Osteocyte (in vitro differentiated cells): ENCODE measurements at regions not wholly inside any gene's neighbourhood (a gene's known extent, or its start where the extent isn't known, plus 50 kb on each side); places are given as distances from the start of the nearest gene placed in this dataset.

Experiments
- DNase-seq: peaks from one replicate; pipeline ENCODE4 v3.0.0; 2021; ENCODE audit warnings: mixed read lengths; ENCODE audit not compliant: unreplicated experiment; ENCODE audit errors: extremely low spot score
- H3K27ac Mint-ChIP-seq: one replicate; pipeline ENCODE4 v1.8.0; 2021; ENCODE audit warnings: mild to moderate bottlenecking, mixed read lengths; ENCODE audit not compliant: unreplicated experiment
- H3K27me3 Mint-ChIP-seq: one replicate; pipeline ENCODE4 v1.8.0; 2021; ENCODE audit warnings: mixed read lengths; ENCODE audit not compliant: unreplicated experiment
- H3K36me3 Mint-ChIP-seq: one replicate; pipeline ENCODE4 v1.8.0; 2021; ENCODE audit warnings: mixed read lengths; ENCODE audit not compliant: unreplicated experiment
- H3K4me1 Mint-ChIP-seq: one replicate; pipeline ENCODE4 v1.8.0; 2021; ENCODE audit warnings: mixed read lengths; ENCODE audit not compliant: unreplicated experiment
- H3K4me3 Mint-ChIP-seq: one replicate; pipeline ENCODE4 v1.8.0; 2021; ENCODE audit warnings: mild to moderate bottlenecking, moderate library complexity, mixed read lengths; ENCODE audit not compliant: unreplicated experiment
- H3K9me3 Mint-ChIP-seq: one replicate; pipeline ENCODE4 v1.8.0; 2021; ENCODE audit warnings: mixed read lengths; ENCODE audit not compliant: unreplicated experiment
- CTCF ChIP-seq: fragments of 200-600 bp; sonication (generic); IDR thresholded peaks from 2 replicates; pipeline ENCODE4 v1.5.0; 2021; ENCODE audit warnings: antibody characterized with exemption, mild to moderate bottlenecking, moderate library complexity

DNA sequence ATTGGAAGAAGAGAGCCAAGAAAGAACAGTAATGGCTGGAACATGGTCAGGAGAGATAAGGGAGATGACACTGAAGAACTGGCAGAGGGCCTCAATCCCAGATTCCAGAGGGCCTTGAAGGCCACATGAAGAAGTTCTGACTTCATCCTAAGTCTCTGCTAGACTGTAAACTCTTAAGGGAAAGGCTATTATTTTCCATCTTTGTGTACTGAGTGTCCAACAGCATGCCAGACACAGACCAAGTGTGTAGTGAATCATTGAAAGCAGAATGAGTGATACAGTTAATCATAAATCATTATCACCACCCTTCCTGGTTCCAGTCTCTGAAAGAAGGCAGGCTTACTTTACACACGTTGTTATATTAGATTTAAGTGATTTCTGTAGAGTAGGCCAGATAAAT, 185.3 kb upstream of the C11orf87 start:
- TF ChIP-seq CTCF, result no peak
- DNase-seq, result no peak

DNA sequence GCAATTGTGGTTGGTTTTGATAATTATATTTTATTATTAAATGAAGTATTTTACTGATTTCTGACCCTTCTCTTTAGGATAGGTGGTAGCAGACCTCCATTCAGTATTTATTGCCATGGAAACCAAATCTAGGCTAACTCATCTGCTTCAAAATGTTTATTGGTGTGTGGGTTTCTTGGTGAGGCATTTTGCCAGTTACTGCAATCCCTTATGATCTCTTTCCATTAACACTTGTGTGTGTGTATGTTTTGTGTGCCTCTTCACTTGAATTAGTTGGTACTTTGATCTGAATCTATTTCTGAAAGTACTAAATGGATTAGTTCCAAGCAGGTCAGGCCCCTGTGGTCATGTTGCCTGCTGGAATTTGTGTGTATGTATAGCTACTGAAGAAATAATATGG, 184.4 kb upstream of the C11orf87 start:
- TF ChIP-seq CTCF, result no peak
- Mint-ChIP-seq H3K9me3 (peaks cover 11% of the 10 kb centered on the region), H3K36me3 (peaks cover 4% of the 10 kb centered on the region), H3K4me3 (no peak overlapping the region), H3K27me3 (no peaks in the 10 kb centered on the region), H3K4me1 (peaks cover 13% of the 10 kb centered on the region), H3K27ac (no peak overlapping the region)
- no peak for DNase-seq

More for the DNA sequence above, 185.3 kb upstream of the C11orf87 start:
- H3K36me3 Mint-ChIP-seq, result peaks cover 4% of the 10 kb centered on the region
- peaks cover 7% of the 10 kb centered on the region for H3K4me1 Mint-ChIP-seq
- no peak overlapping the region for H3K4me3 Mint-ChIP-seq
- no peaks in the 10 kb centered on the region for H3K27me3 Mint-ChIP-seq
- H3K9me3 Mint-ChIP-seq, result peaks cover 11% of the 10 kb centered on the region
- H3K27ac Mint-ChIP-seq, result no peak overlapping the region

GRCh38 chr11:109241988-109242536, 179.9 kb upstream of the C11orf87 start:
- no peak for DNase-seq
- H3K27me3 Mint-ChIP-seq, result no peaks in the 10 kb centered on the region
- H3K27ac Mint-ChIP-seq, result no peak overlapping the region

GRCh38 chr11:109247071-109247470, 174.9 kb upstream of the C11orf87 start:
- H3K36me3 Mint-ChIP-seq, result no peaks in the 10 kb centered on the region
- DNase-seq, result no peak
- H3K4me1 Mint-ChIP-seq, result peaks cover 20% of the 10 kb centered on the region
- H3K4me3 Mint-ChIP-seq, result no peak overlapping the region
- H3K27ac Mint-ChIP-seq, result no peak overlapping the region
- no peak for TF ChIP-seq CTCF
- H3K27me3 Mint-ChIP-seq, result no peaks in the 10 kb centered on the region
- H3K9me3 Mint-ChIP-seq, result no peaks in the 10 kb centered on the region

More at GRCh38 chr11:109241988-109242536, 179.9 kb upstream of the C11orf87 start:
- TF ChIP-seq CTCF, result no peak
- H3K9me3 Mint-ChIP-seq, result peaks cover 11% of the 10 kb centered on the region
- H3K4me3 Mint-ChIP-seq, result no peak overlapping the region
- H3K36me3 Mint-ChIP-seq, result peaks cover 4% of the 10 kb centered on the region
- peaks cover 28% of the 10 kb centered on the region for H3K4me1 Mint-ChIP-seq

DNA sequence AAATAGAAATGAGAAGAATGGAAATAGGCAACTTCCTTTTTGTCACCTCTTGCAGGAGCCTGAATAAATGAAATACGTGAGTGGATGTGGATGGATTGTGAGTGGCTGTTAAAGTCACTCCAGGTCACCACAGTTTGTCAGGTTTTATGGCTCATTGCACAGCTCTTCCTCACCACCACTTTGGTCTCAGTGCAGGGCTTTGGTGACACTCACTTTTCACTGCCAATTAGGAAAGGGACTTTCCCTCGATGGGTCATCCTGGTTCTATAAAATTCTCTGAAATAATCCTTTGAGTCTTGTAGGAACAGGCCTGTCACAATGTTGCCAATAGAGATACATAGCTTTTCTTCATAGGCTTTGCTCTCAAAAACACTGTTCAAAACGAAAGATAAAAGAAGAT, 172.4 kb upstream of the C11orf87 start:
- no peak for TF ChIP-seq CTCF
- Mint-ChIP-seq H3K4me3 (no peak overlapping the region), H3K36me3 (no peaks in the 10 kb centered on the region), H3K27ac (no peak overlapping the region), H3K4me1 (peaks cover 17% of the 10 kb centered on the region), H3K9me3 (peaks cover 8% of the 10 kb centered on the region), H3K27me3 (no peaks in the 10 kb centered on the region)
- no peak for DNase-seq
